Esophagus squamous epithelium (tissue), 5 donors: ENCODE measurements at regions not wholly inside any gene's neighbourhood (a gene's known extent, or its start where the extent isn't known, plus 50 kb on each side); places are given as distances from the start of the nearest gene placed in this dataset.

Experiments
- DNase-seq: peaks from one replicate; lab custom pipeline; 2025; lab: John Stamatoyannopoulos, UW
- H3K27ac ChIP-seq, 4 donors: fragments of 200-600 bp; sonication (generic); one replicate each; pipeline ENCODE4 v1.5.1; 2016 to 2019; ENCODE audit warnings: mild to moderate bottlenecking in 1 of 4
- H3K27me3 ChIP-seq, 4 donors: fragments of 200-600 bp; sonication (generic); 1 replicate in 3 of 4; 2 replicates in 1 of 4; pipeline versions ENCODE4 v1.5.1 to v1.6.0; 2017 to 2021; ENCODE audit warnings: antibody characterized with exemption in 1 of 4
- H3K36me3 ChIP-seq, 3 donors: fragments of 200-600 bp; sonication (generic); one replicate each; pipeline ENCODE4 v1.5.1; 2016 to 2019
- H3K4me1 ChIP-seq, 3 donors: fragments of 200-600 bp; sonication (generic); one replicate each; pipeline ENCODE4 v1.5.1; 2017 to 2019
- H3K4me3 ChIP-seq, 4 donors: fragments of 200-600 bp; sonication (generic); 1 replicate in 3 of 4; 2 replicates in 1 of 4; pipeline ENCODE4 v1.5.1; 2016 to 2019; ENCODE audit warnings: mild to moderate bottlenecking in 2 of 4, moderate library complexity in 1 of 4
- H3K9me3 ChIP-seq, 3 donors: fragments of 200-600 bp; sonication (generic); one replicate each; pipeline ENCODE4 v1.5.1; 2016 to 2019
- POLR2A ChIP-seq, 4 donors: fragments of 450-650 bp; IDR thresholded peaks; one replicate each; pipeline ENCODE4 v1.6.1; 2017; ENCODE audit warnings: antibody characterized with exemption in 4 of 4, mild to moderate bottlenecking in 4 of 4, moderate library complexity in 3 of 4
- WGBS, 2 donors: methylation state at CpG; one replicate each; pipeline ENCODE4 v1.1.5; 2018; 5-methylcytosine and 5-hydroxymethylcytosine counted together
- intact Hi-C: fragments of 100-400 bp; cut with DNase I; formaldehyde crosslinking; loops from one replicate; pipeline ENCODE4 v1.15.0; 2022
- TF ChIP-seq, protein P1 (sequence below), 6 experiments: fragments of 450-650 bp in 4 of 6; fragments of 200-600 bp in 2 of 6; sonication (generic) in 2 of 6; IDR thresholded peaks; one replicate each; pipeline ENCODE4 v1.5.1; 2016 to 2019; ENCODE audit warnings: antibody characterized with exemption in 6 of 6, mild to moderate bottlenecking in 4 of 6, moderate library complexity in 4 of 6
- donor health status: DM: yes; HTN: yes; CAD: no.

DNA sequence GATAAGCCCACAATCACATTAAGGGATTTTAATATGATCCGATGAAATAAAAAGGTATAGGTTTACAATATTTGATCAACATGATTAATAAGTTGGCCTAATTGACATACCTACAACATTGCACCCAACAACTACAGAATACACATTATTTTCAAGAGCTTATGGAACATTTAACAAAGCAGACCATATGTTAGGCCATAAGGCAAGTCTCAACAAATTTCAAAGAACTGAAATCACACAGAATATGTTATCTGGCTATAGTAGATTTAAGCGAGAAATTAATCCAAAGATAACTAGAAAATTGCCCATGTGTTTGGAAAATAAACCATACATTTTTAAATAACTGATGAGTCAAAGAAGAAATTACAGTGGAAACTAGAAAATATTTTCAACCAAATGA, 126.0 kb upstream of the KCNG1 start:
- intact Hi-C loops: no loop called here
- WGBS, 2 donors: 62 to 75% methylated on average over 2 of the region's 2 CpGs
- Histone ChIP-seq H3K4me1 (no peaks in the 10 kb centered on the region), H3K27me3 (peaks cover 0 to 21% (median 0%) of the 10 kb centered on the region in 4 donors), H3K36me3 (no peaks in the 10 kb centered on the region), H3K9me3 (no peaks in the 10 kb centered on the region), H3K27ac (no peak overlapping the region), H3K4me3 (no peak overlapping the region)
- no peak for DNase-seq
- TF ChIP-seq, protein P1, sequence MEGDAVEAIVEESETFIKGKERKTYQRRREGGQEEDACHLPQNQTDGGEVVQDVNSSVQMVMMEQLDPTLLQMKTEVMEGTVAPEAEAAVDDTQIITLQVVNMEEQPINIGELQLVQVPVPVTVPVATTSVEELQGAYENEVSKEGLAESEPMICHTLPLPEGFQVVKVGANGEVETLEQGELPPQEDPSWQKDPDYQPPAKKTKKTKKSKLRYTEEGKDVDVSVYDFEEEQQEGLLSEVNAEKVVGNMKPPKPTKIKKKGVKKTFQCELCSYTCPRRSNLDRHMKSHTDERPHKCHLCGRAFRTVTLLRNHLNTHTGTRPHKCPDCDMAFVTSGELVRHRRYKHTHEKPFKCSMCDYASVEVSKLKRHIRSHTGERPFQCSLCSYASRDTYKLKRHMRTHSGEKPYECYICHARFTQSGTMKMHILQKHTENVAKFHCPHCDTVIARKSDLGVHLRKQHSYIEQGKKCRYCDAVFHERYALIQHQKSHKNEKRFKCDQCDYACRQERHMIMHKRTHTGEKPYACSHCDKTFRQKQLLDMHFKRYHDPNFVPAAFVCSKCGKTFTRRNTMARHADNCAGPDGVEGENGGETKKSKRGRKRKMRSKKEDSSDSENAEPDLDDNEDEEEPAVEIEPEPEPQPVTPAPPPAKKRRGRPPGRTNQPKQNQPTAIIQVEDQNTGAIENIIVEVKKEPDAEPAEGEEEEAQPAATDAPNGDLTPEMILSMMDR (IDR thresholded peaks at IDR 0.05): no peak
- no peak for TF ChIP-seq POLR2A (IDR thresholded peaks at IDR 0.05)

GRCh38 chr20:51144476-51144875, 121.6 kb upstream of the KCNG1 start:
- Histone ChIP-seq H3K9me3 (no peaks in the 10 kb centered on the region), H3K4me3 (no peak overlapping the region), H3K36me3 (no peaks in the 10 kb centered on the region), H3K27me3 (peaks cover 0 to 14% (median 0%) of the 10 kb centered on the region in 4 donors), H3K4me1 (peaks cover 0 to 8% (median 0%) of the 10 kb centered on the region in 3 donors), H3K27ac (no peak overlapping the region)
- intact Hi-C loops: no loop called here
- DNase-seq: no peak
- WGBS, 2 donors: 36 to 52% methylated on average over 5 of the region's 5 CpGs
- TF ChIP-seq POLR2A (IDR thresholded peaks at IDR 0.05): no peak
- TF ChIP-seq, protein P1 (IDR thresholded peaks at IDR 0.05): no peak

GRCh38 chr20:51143652-51144051, 120.7 kb upstream of the KCNG1 start:
- H3K27me3 ChIP-seq: peaks cover 0 to 14% (median 0%) of the 10 kb centered on the region in 4 donors
- H3K27ac ChIP-seq: no peak overlapping the region
- intact Hi-C loops: no loop called here
- H3K36me3 ChIP-seq: no peaks in the 10 kb centered on the region
- WGBS, 2 donors: 64 to 85% methylated on average over 2 of the region's 2 CpGs
- TF ChIP-seq, protein P1 (IDR thresholded peaks at IDR 0.05): no peak
- no peak for TF ChIP-seq POLR2A (IDR thresholded peaks at IDR 0.05)
- H3K4me1 ChIP-seq: peaks cover 0 to 8% (median 0%) of the 10 kb centered on the region in 3 donors
- H3K4me3 ChIP-seq: no peak overlapping the region
- DNase-seq: no peak
- no peaks in the 10 kb centered on the region for H3K9me3 ChIP-seq

GRCh38 chr20:51142448-51142847, 119.5 kb upstream of the KCNG1 start:
- no peaks in the 10 kb centered on the region for H3K9me3 ChIP-seq
- peaks cover 0 to 8% (median 0%) of the 10 kb centered on the region in 3 donors for H3K4me1 ChIP-seq
- DNase-seq: no peak
- peaks cover 0 to 14% (median 0%) of the 10 kb centered on the region in 4 donors for H3K27me3 ChIP-seq
- H3K4me3 ChIP-seq: no peak overlapping the region
- intact Hi-C loops: no loop called here
- H3K27ac ChIP-seq: no peak overlapping the region
- WGBS, 2 donors: 44 to 54% methylated on average over 6 to 7 of the region's 7 CpGs
- no peaks in the 10 kb centered on the region for H3K36me3 ChIP-seq
- TF ChIP-seq, protein P1 (IDR thresholded peaks at IDR 0.05): no peak
- no peak for TF ChIP-seq POLR2A (IDR thresholded peaks at IDR 0.05)

GRCh38 chr20:51140671-51141070, 117.8 kb upstream of the KCNG1 start:
- H3K27me3 ChIP-seq: peaks cover 0 to 11% (median 0%) of the 10 kb centered on the region in 4 donors
- H3K4me3 ChIP-seq: no peak overlapping the region
- no peaks in the 10 kb centered on the region for H3K9me3 ChIP-seq
- H3K27ac ChIP-seq: no peak overlapping the region
- WGBS, 2 donors: 91% methylated on average over 7 of the region's 7 CpGs
- TF ChIP-seq, protein P1 (IDR thresholded peaks at IDR 0.05): no peak
- no peak for TF ChIP-seq POLR2A (IDR thresholded peaks at IDR 0.05)
- no peak for DNase-seq
- H3K4me1 ChIP-seq: peaks cover 0 to 8% (median 0%) of the 10 kb centered on the region in 3 donors
- intact Hi-C loops: no loop called here
- no peaks in the 10 kb centered on the region for H3K36me3 ChIP-seq
